ENCODE measurements at regions not wholly inside any gene's neighbourhood (a gene's known extent, or its start where the extent isn't known, plus 50 kb on each side); places are given as distances from the start of the nearest gene placed in this dataset.
A peak's percentile ranks its signal among the peaks of the same experiment; 100 is the strongest.

- peak in 1 of 3 experiments; percentile 28 for TF ChIP-seq CTCF (IDR thresholded peaks at IDR 0.05)
- no peak for TF ChIP-seq POLR2A (IDR thresholded peaks at IDR 0.05)
These were observed 1349.1 kb downstream of the TMEM121 start for GRCh38 chr14:106875503-106875902.

All from testis (tissue), 2 donors.